GM19463 (cell line): ENCODE measurements at regions not wholly inside any gene's neighbourhood (a gene's known extent, or its start where the extent isn't known, plus 50 kb on each side); places are given as distances from the start of the nearest gene placed in this dataset.

Experiments
- ATAC-seq: cut with Tn5 transposase; IDR thresholded peaks from one replicate; pipeline ENCODE4 v1.9.1; 2021; ENCODE audit warnings: mild to moderate bottlenecking, moderate library complexity; ENCODE audit not compliant: unreplicated experiment

- ATAC-seq = no peak
Measured at GRCh38 chr18:44602380-44602779, 78.3 kb upstream of the SETBP1 start.

- no peak for ATAC-seq
Measured at GRCh38 chr18:44602845-44603244, 77.8 kb upstream of the SETBP1 start.

- ATAC-seq = no peak
Measured at GRCh38 chr18:44609181-44609941, 71.3 kb upstream of the SETBP1 start.

- ATAC-seq = no peak
Measured at GRCh38 chr18:44620812-44621211, 59.9 kb upstream of the SETBP1 start.

GRCh38 chr18:44624052-44624451, 56.6 kb upstream of the SETBP1 start:
- ATAC-seq = no peak

GRCh38 chr18:44625386-44625785, 55.3 kb upstream of the SETBP1 start:
- ATAC-seq = no peak

- ATAC-seq = no peak
Measured at GRCh38 chr18:44626236-44626635, 54.5 kb upstream of the SETBP1 start.

- no peak for ATAC-seq
Measured at GRCh38 chr18:44626807-44627206, 53.9 kb upstream of the SETBP1 start.

- no peak for ATAC-seq
Measured at GRCh38 chr18:44627280-44627679, 53.4 kb upstream of the SETBP1 start.

- ATAC-seq = no peak
Measured at GRCh38 chr18:44629406-44629805, 51.3 kb upstream of the SETBP1 start.

GRCh38 chr18:44630118-44630517, 50.6 kb upstream of the SETBP1 start:
- ATAC-seq = no peak
